ENCODE measurements at regions not wholly inside any gene's neighbourhood (a gene's known extent, or its start where the extent isn't known, plus 50 kb on each side); places are given as distances from the start of the nearest gene placed in this dataset.

DNA sequence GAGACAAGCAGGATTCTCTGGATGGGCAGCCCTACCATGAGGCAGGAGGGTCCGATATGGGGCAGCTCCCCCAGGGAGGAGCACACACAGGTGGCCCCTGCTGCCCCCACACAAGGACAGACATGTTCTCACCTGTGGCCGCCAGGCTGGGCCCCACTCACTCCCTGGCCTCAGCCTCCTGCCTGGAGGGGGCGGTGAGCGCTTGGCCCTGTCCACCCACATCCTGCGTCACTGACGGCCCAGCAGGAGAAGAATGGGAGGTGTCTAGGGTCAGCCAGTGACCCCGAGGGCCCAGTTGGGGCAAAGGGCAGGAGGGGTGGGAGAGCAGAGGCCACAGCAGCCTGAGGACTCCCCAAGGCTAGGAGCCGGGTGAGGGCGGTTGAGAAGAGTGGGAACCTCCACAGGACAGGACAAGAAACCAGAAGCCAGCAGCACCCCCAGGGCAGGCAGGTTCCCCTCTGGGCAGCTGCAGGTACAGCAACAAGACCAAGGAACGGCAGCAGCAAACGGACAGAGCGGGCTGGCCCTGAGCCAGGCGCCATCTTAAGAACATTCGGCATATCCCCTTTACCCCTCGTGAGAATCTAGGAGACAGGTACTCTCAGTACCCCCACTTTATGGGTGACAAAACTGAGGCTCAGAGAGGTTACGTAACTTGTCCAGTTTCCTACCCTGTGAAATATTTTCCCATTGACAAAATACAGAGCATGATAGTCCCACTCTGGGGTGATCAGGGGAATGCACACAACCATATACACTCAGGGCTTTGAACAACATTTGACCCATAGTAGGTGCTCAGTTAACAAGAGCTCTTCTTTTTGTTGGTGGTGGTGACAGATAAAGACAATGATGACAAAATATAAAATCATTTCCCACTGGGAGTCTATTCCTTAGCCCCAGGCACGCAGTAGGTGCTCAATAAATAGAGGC, 74.3 kb downstream of the NCOR2 start:
- no peaks in the 10 kb centered on the region for H3K9me2 ChIP-seq (replicated peaks; ENCODE audit: low read depth, low read length)
- TF ChIP-seq EZH2phosphoT487 (IDR thresholded peaks at IDR 0.05; ENCODE audit: borderline replicate concordance) (no peak), CTCF (conservative IDR thresholded peaks at IDR 0.05; ENCODE audit: low read length) (no peak)
- H3K9ac ChIP-seq (ENCODE audit: low read depth, low read length, poor library complexity, severe bottlenecking): no peak overlapping the region
- no peak overlapping the region for H3K4me3 ChIP-seq (ENCODE audit: low read length, poor library complexity, severe bottlenecking)
- H3K9me3 ChIP-seq (ENCODE audit: insufficient read depth, low read depth, low read length): no peaks in the 10 kb centered on the region
- H3F3A ChIP-seq (ENCODE audit: low read depth): no peaks in the 10 kb centered on the region
- H3K4me1 ChIP-seq (ENCODE audit: insufficient read depth, low read length, poor library complexity, severe bottlenecking): peaks cover 2% of the 10 kb centered on the region
- H3K4me2 ChIP-seq (ENCODE audit: low read depth, low read length, poor library complexity, severe bottlenecking): no peak overlapping the region
- peaks cover 24% of the 10 kb centered on the region for H4K20me1 ChIP-seq (ENCODE audit: insufficient read depth, low read length, poor library complexity, severe bottlenecking)
- H3K36me3 ChIP-seq (ENCODE audit: insufficient read depth, low read length): peaks cover 37% of the 10 kb centered on the region; the same call in 1 of the 2 replicates
- H3K27me3 ChIP-seq (ENCODE audit: insufficient read depth, low read length, poor library complexity, severe bottlenecking): no peaks in the 10 kb centered on the region
- H3K79me2 ChIP-seq (ENCODE audit: insufficient read depth, low read length): peaks cover 67% of the 10 kb centered on the region; the same call in 1 of the 2 replicates
- no peak overlapping the region for H2AFZ ChIP-seq (ENCODE audit: low read length)

DNA sequence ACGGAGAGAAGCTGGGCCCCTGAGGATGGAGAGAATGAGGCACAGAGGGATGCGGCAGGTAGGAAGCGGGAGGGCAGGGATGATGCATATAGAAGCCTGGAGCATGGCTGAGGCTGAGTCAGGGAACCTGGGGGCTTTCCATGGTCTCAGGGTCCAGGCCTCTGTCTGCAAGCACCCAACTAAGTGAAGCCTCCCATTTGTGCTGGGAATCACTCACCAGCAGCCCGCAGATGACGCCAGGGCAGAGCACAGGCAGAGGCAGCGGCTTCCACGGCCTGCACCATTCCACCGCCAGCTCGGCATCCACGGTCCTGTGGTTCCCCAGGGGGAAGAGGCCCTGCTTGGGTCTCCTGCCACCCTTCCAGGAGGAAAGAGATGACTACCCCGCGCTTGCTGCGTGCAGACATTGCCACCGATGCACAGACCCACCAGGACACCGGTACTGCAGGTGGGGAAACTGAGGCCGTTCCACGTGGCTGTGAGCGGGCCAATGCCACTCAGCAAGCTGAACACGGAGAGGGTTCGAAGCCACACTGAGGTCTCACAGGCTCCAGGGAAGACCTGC, 75.5 kb downstream of the NCOR2 start:
- Histone ChIP-seq H3K4me3 (ENCODE audit: low read length, poor library complexity, severe bottlenecking) (no peak overlapping the region), H3K9me2 (replicated peaks; ENCODE audit: low read depth, low read length) (no peaks in the 10 kb centered on the region), H3K9me3 (ENCODE audit: insufficient read depth, low read depth, low read length) (no peaks in the 10 kb centered on the region), H3K4me2 (ENCODE audit: low read depth, low read length, poor library complexity, severe bottlenecking) (no peak overlapping the region), H3K36me3 (ENCODE audit: insufficient read depth, low read length) (peaks cover 37% of the 10 kb centered on the region; the same call in 1 of the 2 replicates), H3K79me2 (ENCODE audit: insufficient read depth, low read length) (peaks cover 58% of the 10 kb centered on the region; the same call in 1 of the 2 replicates), H3K4me1 (ENCODE audit: insufficient read depth, low read length, poor library complexity, severe bottlenecking) (no peaks in the 10 kb centered on the region), H3K9ac (ENCODE audit: low read depth, low read length, poor library complexity, severe bottlenecking) (no peak overlapping the region), H3K27me3 (ENCODE audit: insufficient read depth, low read length, poor library complexity, severe bottlenecking) (no peaks in the 10 kb centered on the region), H4K20me1 (ENCODE audit: insufficient read depth, low read length, poor library complexity, severe bottlenecking) (peaks cover 20% of the 10 kb centered on the region), H2AFZ (ENCODE audit: low read length) (no peak overlapping the region), H3F3A (ENCODE audit: low read depth) (no peaks in the 10 kb centered on the region)
- TF ChIP-seq CTCF (conservative IDR thresholded peaks at IDR 0.05; ENCODE audit: low read length): no peak
- TF ChIP-seq EZH2phosphoT487 (IDR thresholded peaks at IDR 0.05; ENCODE audit: borderline replicate concordance): no peak

DNA sequence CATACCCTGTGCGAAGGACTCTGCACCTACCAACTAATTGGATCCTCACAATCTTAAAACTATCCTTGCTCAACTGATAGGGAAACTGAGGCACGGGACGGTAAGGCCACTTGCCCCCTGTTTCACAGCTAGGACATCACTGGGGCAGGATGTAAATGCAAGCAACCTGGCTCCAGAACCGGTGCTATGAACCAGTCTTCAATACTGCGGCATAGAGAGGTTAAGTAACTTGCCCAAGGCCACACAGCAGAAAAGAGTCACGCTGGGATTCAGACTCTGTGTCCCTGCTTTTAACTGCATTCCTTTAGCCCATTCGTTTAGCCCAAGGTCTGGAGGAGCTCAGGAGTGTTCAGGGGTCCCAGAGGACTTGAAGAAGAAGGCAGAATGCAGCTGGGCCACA, 76.1 kb downstream of the NCOR2 start:
- Histone ChIP-seq H3K4me3 (ENCODE audit: low read length, poor library complexity, severe bottlenecking) (no peak overlapping the region), H3K4me2 (ENCODE audit: low read depth, low read length, poor library complexity, severe bottlenecking) (no peak overlapping the region), H3F3A (ENCODE audit: low read depth) (no peaks in the 10 kb centered on the region), H4K20me1 (ENCODE audit: insufficient read depth, low read length, poor library complexity, severe bottlenecking) (peaks cover 18% of the 10 kb centered on the region), H3K4me1 (ENCODE audit: insufficient read depth, low read length, poor library complexity, severe bottlenecking) (no peaks in the 10 kb centered on the region), H3K27me3 (ENCODE audit: insufficient read depth, low read length, poor library complexity, severe bottlenecking) (no peaks in the 10 kb centered on the region), H2AFZ (ENCODE audit: low read length) (no peak overlapping the region), H3K79me2 (ENCODE audit: insufficient read depth, low read length) (peaks cover 51% of the 10 kb centered on the region; the same call in 1 of the 2 replicates), H3K9me3 (ENCODE audit: insufficient read depth, low read depth, low read length) (no peaks in the 10 kb centered on the region), H3K9me2 (replicated peaks; ENCODE audit: low read depth, low read length) (no peaks in the 10 kb centered on the region), H3K36me3 (ENCODE audit: insufficient read depth, low read length) (peaks cover 38% of the 10 kb centered on the region; the same call in 1 of the 2 replicates), H3K9ac (ENCODE audit: low read depth, low read length, poor library complexity, severe bottlenecking) (no peak overlapping the region)
- TF ChIP-seq CTCF (conservative IDR thresholded peaks at IDR 0.05; ENCODE audit: low read length) (no peak), EZH2phosphoT487 (IDR thresholded peaks at IDR 0.05; ENCODE audit: borderline replicate concordance) (no peak)

Data from Loucy (cell line).